SK-N-SH (cell line): ENCODE measurements at regions not wholly inside any gene's neighbourhood (a gene's known extent, or its start where the extent isn't known, plus 50 kb on each side); places are given as distances from the start of the nearest gene placed in this dataset.

Experiments
- CTCF ChIA-PET: fragments of 300-600, 350-600 bp; formaldehyde crosslinking; extraction: SDS; loops from one replicate; lab custom pipeline; 2021; lab: Yijun Ruan, JAX
- POLR2A ChIA-PET: fragments of 350-600 bp; sonication (Branson Sonifier 250); formaldehyde crosslinking; extraction: SDS; loops from one replicate; lab custom pipeline; 2020; ENCODE audit warnings: antibody characterized with exemption, inconsistent platforms; lab: Yijun Ruan, JAX
- DNase-seq: peaks from one replicate; pipeline ENCODE4 v3.0.0; 2012
- H2AFZ ChIP-seq: fragments of 200-600 bp; sonication (generic); 2 replicates; pipeline ENCODE4 v1.8.1; 2016; ENCODE audit warnings: antibody characterized with exemption, mild to moderate bottlenecking, low read depth
- H3F3A ChIP-seq: fragments of 200-600 bp; sonication (generic); replicated peaks from 2 replicates; pipeline ENCODE3; 2016; ENCODE audit warnings: antibody characterized with exemption, mild to moderate bottlenecking; ENCODE audit not compliant: insufficient read depth
- H3K27ac ChIP-seq, 2 experiments: fragments of 200-500 bp in 1 of 2; fragments of 200-600 bp in 1 of 2; sonication (Bioruptor generic) in 1 of 2; sonication (generic), shearing (Covaris generic) in 1 of 2; 2 replicates each; pipeline versions ENCODE4 v1.5.1 to v1.6.1; 2014 to 2016; ENCODE audit warnings: low read depth in 2 of 2, inconsistent platforms in 1 of 2, low read length in 1 of 2, mild to moderate bottlenecking in 1 of 2, mixed read lengths in 1 of 2
- H3K27me3 ChIP-seq: fragments of 200-600 bp; sonication (generic), shearing (Covaris generic); 2 replicates; pipeline ENCODE4 v1.6.1; 2016; ENCODE audit warnings: mixed run types; ENCODE audit not compliant: insufficient read depth
- H3K36me3 ChIP-seq, 2 experiments: fragments of 200-500 bp in 1 of 2; fragments of 200-600 bp in 1 of 2; sonication (Bioruptor generic) in 1 of 2; sonication (generic) in 1 of 2; replicated peaks in 1 of 2; 2 replicates each; pipeline versions ENCODE3 to v1.5.1; 2014 to 2016; ENCODE audit warnings: low read length in 1 of 2, mild to moderate bottlenecking in 1 of 2; ENCODE audit not compliant: insufficient read depth in 2 of 2, control insufficient read depth in 1 of 2
- H3K4me1 ChIP-seq, 2 experiments: fragments of 200-500 bp in 1 of 2; fragments of 200-600 bp in 1 of 2; sonication (Bioruptor generic) in 1 of 2; sonication (generic), shearing (Covaris generic) in 1 of 2; 2 replicates each; pipeline versions ENCODE4 v1.5.1 to v1.6.1; 2014 to 2016; ENCODE audit warnings: low read depth in 1 of 2, low read length in 1 of 2, mixed run types in 1 of 2; ENCODE audit not compliant: insufficient read depth in 2 of 2, control insufficient read depth in 1 of 2
- H3K4me2 ChIP-seq: fragments of 200-600 bp; sonication (generic), shearing (Covaris generic); 2 replicates; pipeline ENCODE4 v1.6.1; 2017; ENCODE audit warnings: mixed run types
- H3K4me3 ChIP-seq, 2 experiments: fragments of 200-500 bp in 1 of 2; fragments of 200-600 bp in 1 of 2; sonication (Bioruptor generic) in 1 of 2; sonication (generic), shearing (Covaris generic) in 1 of 2; 2 replicates each; pipeline versions ENCODE4 v1.5.1 to v1.8.1; 2014 to 2016; ENCODE audit warnings: low read depth in 2 of 2, inconsistent platforms in 1 of 2, low read length in 1 of 2, mild to moderate bottlenecking in 1 of 2, mixed read lengths in 1 of 2, moderate library complexity in 1 of 2
- H3K79me2 ChIP-seq: fragments of 200-600 bp; sonication (generic); 2 replicates; pipeline ENCODE4 v1.8.1; 2017; ENCODE audit warnings: mild to moderate bottlenecking; ENCODE audit not compliant: insufficient read depth
- H3K9ac ChIP-seq: fragments of 200-600 bp; sonication (generic); 2 replicates; pipeline ENCODE4 v1.6.1; 2017; ENCODE audit warnings: mixed run types
- H3K9me2 ChIP-seq: fragments of 200-600 bp; sonication (generic); 2 replicates; pipeline ENCODE4 v1.6.1; 2017; ENCODE audit warnings: mixed run types
- H3K9me3 ChIP-seq: fragments of 200-600 bp; sonication (generic); 2 replicates; pipeline ENCODE4 v1.6.1; 2017; ENCODE audit warnings: mixed run types, mild to moderate bottlenecking, moderate library complexity
- H4K20me1 ChIP-seq: fragments of 200-600 bp; sonication (generic); 2 replicates; pipeline ENCODE4 v1.6.1; 2017; ENCODE audit warnings: mild to moderate bottlenecking, mixed run types; ENCODE audit not compliant: insufficient read depth
- EP300 ChIP-seq, 2 experiments: IDR thresholded peaks; 2 replicates each; pipeline versions ENCODE4 v1.4.0 to v1.6.1; 2012; ENCODE audit warnings: borderline replicate concordance in 1 of 2, low read depth in 1 of 2, low read length in 1 of 2
- FOXM1 ChIP-seq: IDR thresholded peaks from 2 replicates; pipeline ENCODE4 v1.4.0; 2012; ENCODE audit warnings: low read depth, mild to moderate bottlenecking
- IRF3 ChIP-seq: fragments of 150-350 bp; IDR thresholded peaks from 2 replicates; pipeline ENCODE4 v1.6.1; 2016; ENCODE audit warnings: mild to moderate bottlenecking, low read depth, low read length
- MXI1 ChIP-seq: IDR thresholded peaks from 2 replicates; pipeline ENCODE4 v1.6.1; 2012; ENCODE audit warnings: mild to moderate bottlenecking, low read depth, low read length, improper control_type of control experiment
- NFIC ChIP-seq: IDR thresholded peaks from 2 replicates; pipeline ENCODE4 v1.4.0; 2012; ENCODE audit warnings: borderline replicate concordance
- NRF1 ChIP-seq: IDR thresholded peaks from 2 replicates; pipeline ENCODE4 v1.6.1; 2012; ENCODE audit warnings: low read depth, mild to moderate bottlenecking, low read length
- RCOR1 ChIP-seq: fragments of 150-350 bp; IDR thresholded peaks from 2 replicates; pipeline ENCODE4 v1.6.1; 2017; ENCODE audit warnings: antibody characterized with exemption, low read length
- RFX5 ChIP-seq: IDR thresholded peaks from 2 replicates; pipeline ENCODE4 v1.6.1; 2012; ENCODE audit warnings: mild to moderate bottlenecking, improper control_type of control experiment, low read length
- USF2 ChIP-seq: fragments of 150-350 bp; IDR thresholded peaks from 2 replicates; pipeline ENCODE4 v1.6.1; 2017; ENCODE audit warnings: antibody characterized with exemption, low read length, low read depth, borderline replicate concordance
- WGBS: methylation state at CpG from one replicate; pipeline ENCODE4 v1.1.6; 2017; ENCODE audit warnings: low lambda C conversion rate; 5-methylcytosine and 5-hydroxymethylcytosine counted together
- TF ChIP-seq, protein P1 (sequence below): IDR thresholded peaks from 2 replicates; pipeline ENCODE4 v1.4.0; 2012; ENCODE audit warnings: low read depth, borderline replicate concordance

DNA sequence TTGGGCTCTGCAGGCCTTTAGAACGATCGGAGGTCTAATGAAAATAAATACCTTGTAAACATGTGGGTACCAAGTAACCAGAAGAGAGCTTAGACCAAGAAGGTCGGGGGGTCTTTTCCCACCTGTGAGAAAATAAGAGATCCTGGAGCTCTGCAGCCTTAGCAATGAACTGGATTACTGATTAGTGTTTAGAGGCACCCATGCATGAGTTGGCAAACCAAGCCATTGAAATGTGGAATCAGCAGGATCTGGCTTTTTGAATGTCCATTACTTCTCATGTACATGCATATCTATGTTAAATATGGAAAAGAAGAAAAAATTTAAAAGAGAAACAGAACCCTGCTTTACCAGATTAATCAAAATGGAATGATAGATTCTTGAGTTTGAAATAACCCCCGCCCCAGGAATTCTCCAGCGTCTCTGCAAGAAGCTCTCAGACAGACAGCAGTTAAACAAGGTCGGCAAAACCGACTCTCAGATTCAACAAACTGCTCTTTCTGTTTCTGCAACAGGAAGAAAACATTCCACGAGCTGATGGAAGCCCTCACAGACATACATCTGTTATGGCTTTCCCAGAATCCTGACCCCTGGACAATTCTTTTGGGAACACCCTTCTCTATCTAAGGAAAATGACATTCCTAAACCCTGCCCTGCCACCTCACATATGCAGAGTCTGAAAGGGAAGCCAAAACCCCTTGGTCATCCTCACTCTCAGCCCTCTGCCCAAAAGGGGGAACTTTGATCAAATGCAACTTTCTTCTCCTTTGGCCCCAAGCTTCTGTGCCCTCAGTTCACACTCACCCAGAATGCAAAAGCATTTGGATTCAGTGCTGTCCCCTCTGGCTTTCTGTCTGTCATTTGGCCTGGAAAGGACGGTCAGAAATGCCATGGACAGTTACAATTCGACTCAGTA lies 78.7 kb upstream of the EN2 start:
- no peak overlapping the region for H3K27ac ChIP-seq
- ChIA-PET POLR2A (no interaction called here), CTCF (interaction anchor here (0.6 to 4.5 kb wide), 64 partner anchors 9 to 547 kb away, joined by 3 to 30 read pairs (median 3); partner anchors contain the start of gene EN2)
- no peaks in the 10 kb centered on the region for H3F3A ChIP-seq
- WGBS, result 14% methylated on average over 10 of the region's 10 CpGs
- H3K9me2 ChIP-seq, result no peaks in the 10 kb centered on the region
- no peak overlapping the region for H3K4me2 ChIP-seq
- H3K79me2 ChIP-seq, result no peaks in the 10 kb centered on the region
- H3K9ac ChIP-seq, result no peak overlapping the region
- H3K36me3 ChIP-seq, result no peaks in the 10 kb centered on the region
- peaks cover 3 to 4% of the 10 kb centered on the region in 2 experiments; a peak in 1 of 4 replicates for H3K4me1 ChIP-seq
- TF ChIP-seq USF2 (no peak), FOXM1 (no peak), EP300 (IDR thresholded peaks at IDR 0.05; ENCODE audit: borderline replicate concordance in 1 of 2, low read depth in 1 of 2, low read length in 1 of 2) (no peak), NRF1 (no peak), NFIC (no peak), RCOR1 (no peak), IRF3 (no peak), MXI1 (no peak), RFX5 (no peak)
- TF ChIP-seq, protein P1, sequence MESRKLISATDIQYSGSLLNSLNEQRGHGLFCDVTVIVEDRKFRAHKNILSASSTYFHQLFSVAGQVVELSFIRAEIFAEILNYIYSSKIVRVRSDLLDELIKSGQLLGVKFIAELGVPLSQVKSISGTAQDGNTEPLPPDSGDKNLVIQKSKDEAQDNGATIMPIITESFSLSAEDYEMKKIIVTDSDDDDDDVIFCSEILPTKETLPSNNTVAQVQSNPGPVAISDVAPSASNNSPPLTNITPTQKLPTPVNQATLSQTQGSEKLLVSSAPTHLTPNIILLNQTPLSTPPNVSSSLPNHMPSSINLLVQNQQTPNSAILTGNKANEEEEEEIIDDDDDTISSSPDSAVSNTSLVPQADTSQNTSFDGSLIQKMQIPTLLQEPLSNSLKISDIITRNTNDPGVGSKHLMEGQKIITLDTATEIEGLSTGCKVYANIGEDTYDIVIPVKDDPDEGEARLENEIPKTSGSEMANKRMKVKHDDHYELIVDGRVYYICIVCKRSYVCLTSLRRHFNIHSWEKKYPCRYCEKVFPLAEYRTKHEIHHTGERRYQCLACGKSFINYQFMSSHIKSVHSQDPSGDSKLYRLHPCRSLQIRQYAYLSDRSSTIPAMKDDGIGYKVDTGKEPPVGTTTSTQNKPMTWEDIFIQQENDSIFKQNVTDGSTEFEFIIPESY, result no peak
- no peak overlapping the region for H3K4me3 ChIP-seq
- peaks cover 100% of the 10 kb centered on the region for H3K27me3 ChIP-seq
- H2AFZ ChIP-seq, result no peak overlapping the region
- H4K20me1 ChIP-seq, result 0 out of 2 replicates have a peak, but pooled peaks cover 6% of the 10 kb centered on the region
- H3K9me3 ChIP-seq, result no peaks in the 10 kb centered on the region
- no peak for DNase-seq
